GM13977 (cell line): ENCODE measurements at regions not wholly inside any gene's neighbourhood (a gene's known extent, or its start where the extent isn't known, plus 50 kb on each side); places are given as distances from the start of the nearest gene placed in this dataset.

Experiments used
- DNase-seq: peaks from one replicate; pipeline ENCODE4 v3.0.0; 2012; ENCODE audit warnings: low spot score
- CTCF ChIP-seq: IDR thresholded peaks from 2 replicates; pipeline ENCODE4 v1.5.1; 2012; ENCODE audit warnings: mild to moderate bottlenecking, control low read depth; ENCODE audit not compliant: insufficient read depth; ENCODE audit errors: extremely low read depth, missing control alignments
- in situ Hi-C: fragments of 300-500 bp; cut with MboI; formaldehyde crosslinking; loops from one replicate; pipeline ENCODE4 v1.12.0; 2022; ENCODE audit warnings: low sequenced_read_pairs, low pct_unique_long_range_greater_than_20kb, mixed read lengths, inconsistent platforms; ENCODE audit not compliant: unreplicated experiment

- TF ChIP-seq CTCF = no peak
These were observed 53.4 kb upstream of the ECI2 start for GRCh38 chr6:4188801-4189200.

DNA sequence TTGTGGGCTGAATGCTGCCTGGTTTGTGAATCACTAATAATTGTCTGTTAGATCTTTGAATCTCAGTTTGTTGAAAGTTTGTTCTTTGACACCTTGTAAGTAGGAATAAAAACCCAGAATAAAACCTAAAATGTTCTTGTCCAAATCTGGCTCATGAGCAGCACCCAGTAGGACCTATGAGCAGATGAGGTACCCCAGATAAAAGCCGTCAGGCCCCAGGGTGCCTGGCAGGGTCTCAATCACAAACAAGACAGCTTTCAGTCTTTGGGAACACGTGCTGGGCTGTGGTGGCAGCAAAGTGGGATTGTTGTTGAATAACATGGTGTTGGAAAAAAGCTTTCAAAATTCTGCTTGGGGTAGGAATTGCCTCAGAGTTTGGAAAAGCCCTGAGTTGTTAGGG lies 52.1 kb upstream of the ECI2 start:
- DNase-seq = no peak
- in situ Hi-C loops = no loop called here
- TF ChIP-seq CTCF = no peak

More at GRCh38 chr6:4188801-4189200, 53.4 kb upstream of the ECI2 start:
- in situ Hi-C loops = no loop called here
- no peak for DNase-seq

- DNase-seq = no peak
- in situ Hi-C loops = no loop called here
- no peak for TF ChIP-seq CTCF
These were observed 51.0 kb upstream of the ECI2 start for GRCh38 chr6:4186385-4186784.

GRCh38 chr6:4185846-4186245 lies 50.5 kb upstream of the ECI2 start:
- no peak for TF ChIP-seq CTCF
- in situ Hi-C loops = no loop called here
- DNase-seq = no peak

DNA sequence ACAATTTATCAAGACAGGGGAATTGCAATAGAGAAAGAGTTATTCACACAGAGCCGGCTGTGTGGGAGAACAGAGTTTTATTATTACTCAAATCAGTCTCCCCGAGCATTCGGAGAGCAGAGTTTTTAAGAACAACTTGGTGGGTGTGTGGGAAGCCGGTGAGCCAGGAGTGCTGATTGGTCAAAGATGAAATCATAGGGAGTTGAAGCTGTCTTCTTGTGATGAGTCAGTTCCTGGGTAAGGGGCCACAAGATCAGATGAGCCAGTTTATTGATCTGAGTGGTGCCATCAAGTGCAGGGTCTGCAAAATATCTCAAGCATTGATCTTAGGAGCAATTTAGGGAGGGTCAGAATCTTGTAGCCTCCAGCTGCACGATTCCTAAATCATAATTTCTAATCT lies 50.0 kb upstream of the ECI2 start:
- DNase-seq = no peak
- no peak for TF ChIP-seq CTCF
- in situ Hi-C loops = no loop called here
